SKM-1 treated with dmso at 0.1 percent for 144 hours (cell line): ENCODE measurements at regions not wholly inside any gene's neighbourhood (a gene's known extent, or its start where the extent isn't known, plus 50 kb on each side); places are given as distances from the start of the nearest gene placed in this dataset.

Source experiments
- DNase-seq: peaks from one replicate; lab custom pipeline; 2025; ENCODE audit not compliant: unreplicated experiment; lab: John Stamatoyannopoulos, UW

GRCh38 chr2:176597916-176598315 lies 328.7 kb downstream of the MTX2 start:
- DNase-seq, result no peak

GRCh38 chr2:176598351-176598750 lies 329.1 kb downstream of the MTX2 start:
- DNase-seq, result no peak

DNA sequence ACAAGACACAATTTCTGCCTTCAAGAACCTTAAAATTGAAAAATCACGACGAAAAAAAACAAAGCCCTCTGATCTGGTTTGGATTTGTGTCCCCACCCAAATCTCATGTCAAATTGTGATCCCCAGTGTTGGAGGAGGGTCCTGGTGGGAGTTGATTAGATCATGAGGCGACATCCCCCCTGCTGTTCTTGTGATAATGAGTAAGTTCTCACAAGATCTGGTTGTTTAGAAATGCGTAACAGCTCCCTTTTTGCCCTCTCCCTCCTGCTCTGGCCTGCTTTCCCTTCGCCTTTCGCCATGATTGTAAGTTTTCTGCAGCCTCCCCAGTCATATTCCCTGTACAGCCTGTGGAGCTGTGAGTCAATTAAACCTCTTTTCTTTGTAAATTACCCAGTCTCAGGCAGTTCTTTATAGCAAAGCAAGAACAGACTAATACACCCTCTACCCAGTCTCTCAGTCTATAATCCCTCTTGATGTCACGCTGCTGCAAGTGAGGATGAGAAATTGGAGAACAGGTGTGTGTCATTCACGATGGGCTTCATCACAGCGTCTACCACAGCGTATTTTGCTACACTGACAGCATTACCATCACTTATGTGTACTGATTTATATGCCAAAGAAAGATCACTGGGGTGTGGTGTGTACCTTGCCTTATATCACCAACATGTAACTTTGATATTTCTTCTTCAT lies 330.7 kb downstream of the MTX2 start:
- DNase-seq, result no peak

DNA sequence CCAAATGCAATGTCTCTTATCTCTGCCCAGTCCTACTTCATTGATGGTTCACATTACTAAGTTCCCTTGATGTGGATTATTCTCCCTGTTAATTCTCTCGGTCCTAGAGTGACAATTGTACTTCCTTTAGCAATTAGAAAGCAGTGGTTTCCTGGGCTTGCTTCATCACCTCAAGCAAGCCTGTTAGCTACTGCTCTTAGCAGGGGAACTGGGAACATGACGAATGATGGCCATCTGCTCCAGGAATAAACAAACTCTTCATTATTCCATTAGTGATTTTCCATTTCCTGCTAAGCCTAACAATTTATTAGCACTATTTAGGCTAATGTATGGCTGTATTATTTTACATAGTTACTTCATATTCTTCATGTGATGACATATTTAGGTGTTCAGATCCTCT lies 331.8 kb downstream of the MTX2 start:
- no peak for DNase-seq

GRCh38 chr2:176612036-176612435 lies 342.8 kb downstream of the MTX2 start:
- no peak for DNase-seq

DNA sequence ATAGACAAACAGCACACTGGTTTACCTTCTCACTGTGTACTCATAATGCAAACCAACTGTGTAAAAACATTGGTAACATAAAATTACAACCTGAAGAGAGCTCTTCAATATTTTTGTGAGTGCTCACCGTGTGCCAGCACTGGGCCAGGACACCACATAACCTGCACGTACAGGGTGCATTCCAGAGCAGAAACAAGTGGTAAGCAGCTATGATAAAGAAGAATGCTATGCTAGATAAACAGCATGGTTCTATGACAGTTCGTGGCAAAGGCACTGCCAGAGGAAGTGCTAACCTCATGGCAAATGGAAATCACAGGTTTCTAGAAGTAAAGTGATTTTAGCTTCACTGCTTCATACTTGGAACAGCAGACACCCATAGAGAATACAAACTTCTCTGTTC lies 343.5 kb downstream of the MTX2 start:
- no peak for DNase-seq

- DNase-seq, result no peak
Measured at GRCh38 chr2:176613323-176613987, 344.2 kb downstream of the MTX2 start.

DNA sequence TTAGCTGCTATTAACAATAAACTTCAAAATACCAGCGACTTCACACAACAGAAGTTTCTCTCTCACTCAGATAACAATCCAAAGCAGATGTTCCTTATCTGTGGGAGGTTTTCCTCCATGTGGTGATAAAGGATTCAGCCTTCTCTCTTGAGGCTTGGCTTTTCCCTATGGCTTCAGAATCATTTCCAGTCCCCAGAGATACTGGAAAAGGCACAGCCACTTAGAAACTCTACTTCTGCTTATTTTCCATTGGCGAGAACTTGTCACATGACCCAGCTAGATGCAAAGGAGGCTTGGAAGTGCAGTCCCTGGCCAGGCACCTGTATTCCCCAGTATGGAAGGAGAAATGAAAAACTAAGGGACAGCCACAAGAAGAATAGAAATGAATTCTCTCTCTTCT lies 344.8 kb downstream of the MTX2 start:
- no peak for DNase-seq

DNA sequence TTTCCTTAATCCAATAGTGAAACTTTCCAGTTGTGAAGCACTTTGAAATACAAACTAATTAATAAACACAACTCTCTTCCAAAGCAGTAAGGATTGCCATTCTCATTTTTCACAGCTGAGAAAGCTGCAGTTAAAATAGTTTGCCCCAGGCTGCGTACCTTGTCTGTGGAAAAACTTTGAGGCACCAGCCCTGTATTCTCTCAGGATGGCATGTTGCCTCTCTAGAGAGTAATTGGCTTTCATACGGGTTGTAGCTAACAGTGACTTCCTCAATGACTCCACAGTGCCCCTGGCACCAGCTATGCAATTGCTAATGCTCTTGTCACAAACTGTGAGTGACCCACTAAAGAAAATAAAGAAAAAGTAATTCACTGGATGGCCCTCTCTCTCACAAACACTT lies 345.7 kb downstream of the MTX2 start:
- DNase-seq, result no peak

DNA sequence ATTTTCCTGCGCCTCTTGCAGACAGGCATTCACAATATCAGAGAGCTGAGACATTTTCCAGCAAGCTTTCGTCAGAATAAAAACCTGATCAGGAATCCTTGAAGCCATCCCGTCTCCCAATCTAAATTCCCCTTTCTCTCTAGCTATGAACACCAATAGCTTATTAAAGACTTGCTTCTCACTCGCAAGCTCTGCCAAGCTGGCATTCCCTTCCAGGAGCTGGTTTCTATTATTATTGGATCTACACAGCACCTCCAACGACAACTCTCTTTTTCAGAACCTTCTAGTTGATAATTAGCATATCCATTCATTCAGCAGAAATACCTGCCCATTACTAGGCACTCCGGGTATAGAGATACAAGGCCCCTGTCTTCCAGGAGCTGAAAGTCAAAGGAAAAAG lies 350.3 kb downstream of the MTX2 start:
- no peak for DNase-seq

DNA sequence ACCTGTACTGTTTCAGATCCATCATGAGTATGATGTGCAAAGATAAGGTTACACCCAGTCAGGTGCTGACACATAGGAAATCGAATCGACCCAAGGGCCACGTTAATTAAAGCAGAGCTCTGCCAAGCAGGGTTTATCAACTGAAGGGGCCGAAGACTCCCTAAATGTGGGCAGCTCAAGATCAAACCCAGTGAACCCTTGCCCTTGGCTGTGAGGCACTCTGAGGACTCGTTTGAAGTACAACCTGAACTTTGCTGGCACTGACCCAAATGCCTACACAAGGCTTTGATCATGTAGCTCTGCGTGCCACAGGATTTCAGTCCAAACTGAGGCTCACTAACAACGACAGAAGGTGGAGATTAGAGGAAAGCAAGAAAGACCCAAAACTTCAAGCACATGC lies 352.1 kb downstream of the MTX2 start:
- no peak for DNase-seq

GRCh38 chr2:176622792-176623191 lies 353.6 kb downstream of the MTX2 start:
- no peak for DNase-seq

DNA sequence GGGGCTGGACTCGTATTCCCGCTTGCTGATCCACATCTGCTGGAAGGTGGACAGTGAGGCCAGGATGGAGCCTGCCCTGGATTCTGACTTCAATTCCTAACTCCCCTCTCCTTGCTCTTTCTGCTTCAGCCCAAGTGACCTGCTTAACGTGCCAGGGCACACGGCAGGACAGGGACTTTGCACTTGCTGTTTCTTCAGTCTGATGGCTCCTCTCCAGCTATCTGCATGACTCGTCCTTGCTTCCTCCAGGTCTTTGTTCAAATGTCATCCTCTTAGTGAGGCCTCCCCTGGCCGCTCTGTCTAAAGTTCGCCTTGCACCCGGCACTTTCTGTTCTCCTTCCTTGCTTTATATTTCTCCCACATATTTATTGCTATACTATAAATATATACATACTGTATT lies 357.6 kb downstream of the MTX2 start:
- no peak for DNase-seq

- no peak for DNase-seq
Measured at GRCh38 chr2:176628438-176628837, 359.2 kb downstream of the MTX2 start.

DNA sequence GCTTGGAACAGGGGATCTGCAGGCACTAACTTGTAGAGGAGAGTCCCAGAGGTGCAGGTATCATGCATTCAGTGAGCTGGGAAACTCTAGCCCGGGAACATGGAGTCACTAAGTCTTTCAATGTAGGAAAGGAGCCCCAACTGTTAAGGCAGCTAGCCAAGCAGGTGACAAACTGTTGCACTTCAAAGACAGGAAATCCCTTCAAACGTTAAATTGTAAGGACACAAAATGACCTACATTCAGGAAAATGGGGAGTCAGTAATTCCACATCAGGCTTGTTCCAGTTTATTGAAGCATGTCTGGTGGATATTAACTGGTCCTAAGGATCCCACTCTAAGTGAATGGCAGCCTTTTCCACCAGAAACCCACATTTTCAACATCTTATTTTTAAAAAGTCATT lies 364.5 kb downstream of the MTX2 start:
- no peak for DNase-seq

DNA sequence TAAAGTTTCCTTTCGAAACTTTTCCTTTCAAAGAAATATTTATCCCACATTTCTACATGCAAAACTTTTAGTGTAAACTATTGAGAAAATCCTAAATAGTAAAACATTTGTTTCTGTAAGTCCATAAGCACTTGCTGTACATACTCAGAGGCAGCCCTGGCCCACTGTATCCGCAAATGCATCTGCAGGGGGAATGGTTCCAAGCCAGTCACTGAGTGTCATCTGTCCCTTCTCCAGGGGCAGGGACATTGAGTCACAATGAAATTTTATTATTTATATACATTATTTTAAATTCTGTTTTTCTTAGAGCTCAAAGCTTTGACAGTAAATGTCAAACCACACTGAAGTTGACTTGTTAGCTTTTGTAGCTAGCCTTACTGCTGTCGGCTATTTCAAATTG lies 367.2 kb downstream of the MTX2 start:
- DNase-seq, result no peak

DNA sequence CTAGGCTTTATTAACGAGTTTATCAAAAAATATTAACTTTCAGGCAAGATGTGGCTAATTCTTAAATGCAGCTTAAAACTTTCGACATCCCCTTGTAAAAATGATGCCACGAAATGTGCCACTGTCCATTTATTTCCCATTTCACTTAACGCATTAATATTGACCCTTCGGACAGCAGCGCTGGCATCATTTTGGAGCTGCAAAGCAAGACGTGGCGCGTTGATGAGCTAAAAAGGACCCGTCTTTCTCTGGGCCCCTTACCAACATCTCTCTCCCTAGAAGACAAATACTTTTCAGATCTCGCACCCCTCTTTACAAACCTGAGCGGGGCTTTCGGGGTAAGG lies 367.9 kb downstream of the MTX2 start:
- no peak for DNase-seq

DNA sequence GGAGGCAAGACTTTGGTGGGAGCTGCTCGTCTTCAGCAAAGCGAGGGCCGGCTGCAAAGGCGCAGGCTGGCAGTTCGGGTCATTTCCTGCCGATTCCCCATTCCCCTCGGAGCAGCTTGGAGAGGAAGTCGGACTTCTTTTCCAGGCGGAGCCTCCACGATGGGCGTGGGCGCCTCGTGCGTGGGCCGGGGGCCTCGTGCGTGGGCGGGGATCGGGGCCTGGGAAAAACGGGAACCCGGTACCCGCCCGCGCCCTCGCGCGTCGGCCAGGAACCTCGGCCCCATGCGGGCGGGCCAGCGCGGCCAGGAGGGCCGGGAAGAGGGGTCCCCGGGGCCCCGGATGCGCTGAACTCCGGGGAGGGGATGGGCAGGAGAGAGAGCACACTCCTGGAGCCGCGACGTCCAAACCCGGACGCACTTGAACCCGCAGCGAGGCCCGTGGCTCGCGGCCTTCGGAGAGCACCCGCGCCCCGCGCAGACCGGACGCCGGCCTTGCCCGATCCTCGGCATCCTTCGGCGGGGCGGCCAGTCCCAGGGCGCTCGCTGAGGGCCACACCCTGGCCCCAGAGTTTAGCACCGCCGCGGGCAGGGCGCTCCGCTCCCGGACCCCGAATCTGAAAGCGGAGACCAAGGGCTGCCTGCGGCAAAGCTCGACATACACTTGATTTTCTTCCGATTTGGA lies 368.4 kb downstream of the MTX2 start:
- DNase-seq, result no peak

DNA sequence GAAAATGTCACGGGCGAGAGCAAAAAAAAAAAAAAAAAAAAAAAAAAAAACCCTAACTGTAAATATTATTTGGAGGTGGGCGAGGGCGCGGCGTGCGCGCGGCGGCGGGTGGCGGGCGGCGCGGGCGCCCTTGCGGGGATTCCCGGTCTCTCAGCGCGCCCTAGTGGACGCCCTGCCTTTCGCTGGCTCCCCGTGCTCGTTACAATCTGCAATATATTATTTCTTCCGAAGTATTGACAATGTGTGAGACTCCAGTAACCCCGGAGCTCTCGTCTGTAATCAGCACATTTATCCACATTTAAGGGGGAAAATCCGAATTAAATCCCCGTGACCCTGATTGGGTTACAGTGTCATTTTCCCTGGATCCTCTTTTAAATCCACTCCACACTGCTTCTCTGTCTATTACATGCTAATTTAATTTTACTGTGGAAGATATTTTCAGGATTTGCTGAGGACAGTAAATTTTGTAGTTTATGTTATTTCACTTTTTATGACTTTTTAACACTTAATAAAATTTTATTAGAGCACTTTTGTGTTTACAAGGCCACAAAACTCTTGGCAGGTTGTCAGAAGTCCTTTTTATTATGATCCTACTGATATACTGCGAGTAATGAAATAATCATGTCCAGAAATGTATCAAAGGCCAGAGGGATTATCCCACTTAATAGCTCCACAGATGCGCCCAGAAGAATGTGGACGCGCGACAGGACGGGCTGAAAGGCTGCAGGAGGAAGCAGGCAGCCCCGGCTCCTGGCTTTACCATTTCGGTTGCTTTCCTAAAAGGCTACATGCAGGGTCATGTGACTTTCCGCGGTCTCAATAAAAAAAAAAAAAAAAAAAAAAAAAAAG lies 369.1 kb downstream of the MTX2 start:
- peak; percentile 57 for DNase-seq

- no peak for DNase-seq
Measured at GRCh38 chr2:176639016-176639343, 369.7 kb downstream of the MTX2 start.

- DNase-seq, result no peak
Measured at GRCh38 chr2:176639671-176640070, 370.4 kb downstream of the MTX2 start.

DNA sequence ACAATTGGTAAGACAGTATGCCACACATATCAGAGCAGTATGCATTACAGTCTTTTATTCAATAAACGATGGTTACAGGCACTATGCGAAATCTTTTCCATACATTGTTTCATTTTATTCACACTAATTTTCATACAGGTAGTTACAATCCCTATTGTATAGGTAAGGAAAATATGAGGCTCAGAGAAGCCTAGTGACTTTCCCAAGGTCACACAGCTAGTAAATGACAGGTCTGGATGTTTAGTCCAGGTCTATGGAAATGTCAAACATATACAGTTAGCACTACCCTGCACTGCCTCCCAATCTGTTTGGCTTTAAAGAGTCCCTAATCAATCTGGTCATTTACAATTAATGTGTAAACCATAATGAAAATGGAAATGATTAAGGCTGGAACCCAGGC lies 372.2 kb downstream of the MTX2 start:
- no peak for DNase-seq
